IPS-18a (cell line): ENCODE measurements at regions not wholly inside any gene's neighbourhood (a gene's known extent, or its start where the extent isn't known, plus 50 kb on each side); places are given as distances from the start of the nearest gene placed in this dataset.

Experiments used
- H3K27ac ChIP-seq: one replicate; pipeline ENCODE4 v1.5.1; 2013; ENCODE audit warnings: low read length
- H3K27me3 ChIP-seq: one replicate; pipeline ENCODE4 v1.6.1; 2013; ENCODE audit warnings: mild to moderate bottlenecking, low read length; ENCODE audit not compliant: control insufficient read depth, insufficient read depth
- H3K36me3 ChIP-seq: one replicate; pipeline ENCODE4 v1.6.1; 2013; ENCODE audit warnings: low read depth, low read length; ENCODE audit not compliant: control insufficient read depth
- H3K4me1 ChIP-seq: one replicate; pipeline ENCODE4 v1.6.1; 2013; ENCODE audit warnings: low read depth, low read length; ENCODE audit not compliant: control insufficient read depth
- H3K4me3 ChIP-seq: one replicate; pipeline ENCODE4 v1.5.1; 2013; ENCODE audit warnings: low read length
- H3K9ac ChIP-seq: one replicate; pipeline ENCODE4 v1.6.1; 2013; ENCODE audit warnings: mild to moderate bottlenecking, low read length, moderate library complexity
- H3K9me3 ChIP-seq: one replicate; pipeline ENCODE4 v1.6.1; 2013; ENCODE audit warnings: low read depth, low read length; ENCODE audit not compliant: control insufficient read depth

- Histone ChIP-seq H3K4me3 (no peak overlapping the region), H3K27me3 (no peaks in the 10 kb centered on the region), H3K27ac (no peak overlapping the region), H3K9me3 (no peaks in the 10 kb centered on the region), H3K9ac (no peak overlapping the region), H3K4me1 (no peaks in the 10 kb centered on the region), H3K36me3 (no peaks in the 10 kb centered on the region)
These were observed 1109.7 kb downstream of the FLRT2 start for GRCh38 chr14:86639666-86640065.

- Histone ChIP-seq H3K36me3 (no peaks in the 10 kb centered on the region), H3K9ac (no peak overlapping the region), H3K27ac (no peak overlapping the region), H3K4me3 (no peak overlapping the region), H3K9me3 (no peaks in the 10 kb centered on the region), H3K27me3 (no peaks in the 10 kb centered on the region), H3K4me1 (no peaks in the 10 kb centered on the region)
These were observed 1109.2 kb downstream of the FLRT2 start for GRCh38 chr14:86639146-86639545.

- no peaks in the 10 kb centered on the region for H3K4me1 ChIP-seq
- H3K27me3 ChIP-seq = no peaks in the 10 kb centered on the region
- H3K9me3 ChIP-seq = no peaks in the 10 kb centered on the region
These were observed 1097.1 kb downstream of the FLRT2 start for GRCh38 chr14:86627080-86627479.

GRCh38 chr14:86626530-86626929 is 1096.6 kb downstream of the FLRT2 start:
- no peaks in the 10 kb centered on the region for H3K9me3 ChIP-seq
- H3K27ac ChIP-seq = no peak overlapping the region
- H3K4me3 ChIP-seq = no peak overlapping the region
- no peak overlapping the region for H3K9ac ChIP-seq
- no peaks in the 10 kb centered on the region for H3K36me3 ChIP-seq
- H3K4me1 ChIP-seq = no peaks in the 10 kb centered on the region
- H3K27me3 ChIP-seq = no peaks in the 10 kb centered on the region

More at GRCh38 chr14:86627080-86627479, 1097.1 kb downstream of the FLRT2 start:
- Histone ChIP-seq H3K27ac (no peak overlapping the region), H3K9ac (no peak overlapping the region), H3K4me3 (no peak overlapping the region), H3K36me3 (no peaks in the 10 kb centered on the region)

- no peaks in the 10 kb centered on the region for H3K9me3 ChIP-seq
- no peaks in the 10 kb centered on the region for H3K27me3 ChIP-seq
- no peak overlapping the region for H3K4me3 ChIP-seq
- H3K27ac ChIP-seq = no peak overlapping the region
- no peaks in the 10 kb centered on the region for H3K36me3 ChIP-seq
- H3K4me1 ChIP-seq = no peaks in the 10 kb centered on the region
- no peak overlapping the region for H3K9ac ChIP-seq
These were observed 1095.7 kb downstream of the FLRT2 start for GRCh38 chr14:86625637-86626036.

- Histone ChIP-seq H3K27ac (no peak overlapping the region), H3K4me1 (no peaks in the 10 kb centered on the region), H3K4me3 (no peak overlapping the region), H3K9ac (no peak overlapping the region), H3K9me3 (no peaks in the 10 kb centered on the region), H3K36me3 (no peaks in the 10 kb centered on the region), H3K27me3 (no peaks in the 10 kb centered on the region)
These were observed 1089.8 kb downstream of the FLRT2 start for GRCh38 chr14:86619726-86620125.

- H3K36me3 ChIP-seq = no peaks in the 10 kb centered on the region
- H3K4me1 ChIP-seq = no peaks in the 10 kb centered on the region
- H3K9me3 ChIP-seq = no peaks in the 10 kb centered on the region
These were observed 1083.8 kb downstream of the FLRT2 start for GRCh38 chr14:86613786-86614185.

GRCh38 chr14:86613126-86613525 is 1083.2 kb downstream of the FLRT2 start:
- Histone ChIP-seq H3K9ac (no peak overlapping the region), H3K4me1 (no peaks in the 10 kb centered on the region), H3K27me3 (no peaks in the 10 kb centered on the region), H3K9me3 (no peaks in the 10 kb centered on the region), H3K4me3 (no peak overlapping the region), H3K27ac (no peak overlapping the region), H3K36me3 (no peaks in the 10 kb centered on the region)

More at GRCh38 chr14:86613786-86614185, 1083.8 kb downstream of the FLRT2 start:
- H3K4me3 ChIP-seq = no peak overlapping the region
- H3K27ac ChIP-seq = no peak overlapping the region
- no peak overlapping the region for H3K9ac ChIP-seq
- H3K27me3 ChIP-seq = no peaks in the 10 kb centered on the region

- Histone ChIP-seq H3K27me3 (no peaks in the 10 kb centered on the region), H3K4me1 (no peaks in the 10 kb centered on the region), H3K27ac (no peak overlapping the region), H3K4me3 (no peak overlapping the region), H3K9me3 (no peaks in the 10 kb centered on the region), H3K36me3 (no peaks in the 10 kb centered on the region), H3K9ac (no peak overlapping the region)
These were observed 1074.6 kb downstream of the FLRT2 start for GRCh38 chr14:86604561-86604960.

GRCh38 chr14:86602263-86602662 is 1072.3 kb downstream of the FLRT2 start:
- no peak overlapping the region for H3K9ac ChIP-seq
- H3K4me1 ChIP-seq = no peaks in the 10 kb centered on the region
- H3K9me3 ChIP-seq = no peaks in the 10 kb centered on the region
- no peak overlapping the region for H3K27ac ChIP-seq
- H3K36me3 ChIP-seq = no peaks in the 10 kb centered on the region
- no peak overlapping the region for H3K4me3 ChIP-seq
- no peaks in the 10 kb centered on the region for H3K27me3 ChIP-seq

GRCh38 chr14:86601813-86602212 is 1071.9 kb downstream of the FLRT2 start:
- Histone ChIP-seq H3K27ac (no peak overlapping the region), H3K4me3 (no peak overlapping the region), H3K36me3 (no peaks in the 10 kb centered on the region), H3K9ac (no peak overlapping the region), H3K9me3 (no peaks in the 10 kb centered on the region), H3K27me3 (no peaks in the 10 kb centered on the region), H3K4me1 (no peaks in the 10 kb centered on the region)

- no peaks in the 10 kb centered on the region for H3K36me3 ChIP-seq
- H3K9me3 ChIP-seq = no peaks in the 10 kb centered on the region
- H3K27ac ChIP-seq = no peak overlapping the region
- no peaks in the 10 kb centered on the region for H3K4me1 ChIP-seq
- H3K4me3 ChIP-seq = no peak overlapping the region
- no peak overlapping the region for H3K9ac ChIP-seq
- H3K27me3 ChIP-seq = no peaks in the 10 kb centered on the region
These were observed 1067.3 kb downstream of the FLRT2 start for GRCh38 chr14:86597279-86597678.
